IMR-90 (cell line): ENCODE measurements at regions not wholly inside any gene's neighbourhood (a gene's known extent, or its start where the extent isn't known, plus 50 kb on each side); places are given as distances from the start of the nearest gene placed in this dataset.

ENCODE experiments used
- ATAC-seq: fragments of 200-7000 bp; cut with Tn5 transposase; 2 replicates; pipeline ENCODE4 v1.9.1; 2020; ENCODE audit warnings: low read depth, mild to moderate bottlenecking, moderate library complexity
- BruUV-seq: library from RNA; stranded (reverse); fragments of 400-500 nt; replicated peaks from 2 replicates; lab custom pipeline; 2021; lab: Mats Ljungman, UMichigan
- CTCF ChIA-PET: fragments of 300-600 bp; formaldehyde crosslinking; extraction: SDS; loops from one replicate; lab custom pipeline; 2021; ENCODE audit warnings: antibody characterized with exemption; lab: Yijun Ruan, JAX
- POLR2A ChIA-PET: fragments of 300-600 bp; sonication (Branson Sonifier 250); formaldehyde crosslinking; loops from one replicate; lab custom pipeline; 2022; ENCODE audit warnings: antibody characterized with exemption; ENCODE audit not compliant: unreplicated experiment; lab: Charles Lee
- DNase-seq: peaks from one replicate; pipeline ENCODE4 v3.0.0; 2013
- H2AFZ ChIP-seq: replicated peaks from 2 replicates; pipeline ENCODE3; 2013; ENCODE audit warnings: low read length, mild to moderate bottlenecking; ENCODE audit not compliant: poor library complexity
- H2AK5ac ChIP-seq: 2 replicates; pipeline ENCODE4 v1.6.1; 2013; ENCODE audit warnings: low read depth, low read length, inconsistent platforms
- H2AK9ac ChIP-seq: replicated peaks from 2 replicates; pipeline ENCODE3; 2013; ENCODE audit warnings: mild to moderate bottlenecking, low read depth, low read length, moderate library complexity; ENCODE audit not compliant: poor library complexity
- H2BK120ac ChIP-seq: 2 replicates; pipeline ENCODE4 v1.6.1; 2013; ENCODE audit warnings: low read depth, low read length, inconsistent platforms
- H2BK15ac ChIP-seq: 3 replicates; pipeline ENCODE4 v1.6.1; 2013; ENCODE audit warnings: low read depth, low read length, inconsistent platforms
- H2BK20ac ChIP-seq: 2 replicates; pipeline ENCODE4 v1.6.1; 2013; ENCODE audit warnings: low read depth, mild to moderate bottlenecking, inconsistent platforms, low read length, moderate library complexity
- H2BK5ac ChIP-seq: 2 replicates; pipeline ENCODE4 v1.6.1; 2013; ENCODE audit warnings: mild to moderate bottlenecking, low read depth, low read length, inconsistent platforms; ENCODE audit not compliant: poor library complexity, severe bottlenecking
- H3K14ac ChIP-seq: replicated peaks from 2 replicates; pipeline ENCODE4 v1.6.1; 2013; ENCODE audit warnings: low read depth, low read length, inconsistent platforms
- H3K18ac ChIP-seq: 2 replicates; pipeline ENCODE4 v1.6.1; 2013; ENCODE audit warnings: low read depth, low read length, control low read depth
- H3K23ac ChIP-seq: 2 replicates; pipeline ENCODE4 v1.6.1; 2013; ENCODE audit warnings: low read depth, low read length, inconsistent platforms
- H3K27ac ChIP-seq: 2 replicates; pipeline ENCODE4 v1.5.1; 2013; ENCODE audit warnings: mild to moderate bottlenecking, control low read depth, low read length; ENCODE audit not compliant: insufficient read depth
- H3K27me3 ChIP-seq: 2 replicates; pipeline ENCODE4 v1.6.1; 2013; ENCODE audit warnings: low read length; ENCODE audit not compliant: control insufficient read depth, insufficient read depth
- H3K36me3 ChIP-seq: 2 replicates; pipeline ENCODE4 v1.6.1; 2013; ENCODE audit warnings: low read length, mixed read lengths; ENCODE audit not compliant: control insufficient read depth, insufficient read depth
- H3K4ac ChIP-seq: 2 replicates; pipeline ENCODE4 v1.6.1; 2013; ENCODE audit warnings: low read depth, low read length, inconsistent platforms
- H3K4me1 ChIP-seq: 2 replicates; pipeline ENCODE4 v1.6.1; 2013; ENCODE audit warnings: low read length, mixed read lengths; ENCODE audit not compliant: control insufficient read depth, insufficient read depth
- H3K4me2 ChIP-seq: 2 replicates; pipeline ENCODE4 v1.6.1; 2013; ENCODE audit warnings: low read depth, mild to moderate bottlenecking, control low read depth, low read length, moderate library complexity
- H3K4me3 ChIP-seq: 2 replicates; pipeline ENCODE4 v1.5.1; 2013; ENCODE audit warnings: low read depth, mild to moderate bottlenecking, control low read depth, low read length, moderate library complexity; ENCODE audit not compliant: insufficient read depth
- H3K56ac ChIP-seq: 2 replicates; pipeline ENCODE4 v1.6.1; 2013; ENCODE audit warnings: low read length, inconsistent platforms; ENCODE audit not compliant: insufficient read depth; ENCODE audit errors: extremely low read depth
- H3K79me1 ChIP-seq, 2 experiments: 2 replicates each; pipeline ENCODE4 v1.6.1; 2013; ENCODE audit warnings: low read length in 2 of 2, inconsistent platforms in 1 of 2, low read depth in 1 of 2
- H3K9ac ChIP-seq: 2 replicates; pipeline ENCODE4 v1.6.1; 2013; ENCODE audit warnings: low read depth, low read length, control low read depth
- H3K9me1 ChIP-seq: 2 replicates; pipeline ENCODE4 v1.6.1; 2013; ENCODE audit warnings: low read length, inconsistent platforms; ENCODE audit not compliant: insufficient read depth
- H3K9me3 ChIP-seq: 2 replicates; pipeline ENCODE4 v1.6.1; 2013; ENCODE audit warnings: low read length; ENCODE audit not compliant: control insufficient read depth, insufficient read depth
- H4K20me1 ChIP-seq: 2 replicates; pipeline ENCODE4 v1.6.1; 2013; ENCODE audit warnings: low read length, inconsistent platforms; ENCODE audit not compliant: insufficient read depth
- H4K5ac ChIP-seq: 2 replicates; pipeline ENCODE4 v1.6.1; 2013; ENCODE audit warnings: mild to moderate bottlenecking, low read depth, low read length, control low read depth
- H4K8ac ChIP-seq, 2 experiments: 2 replicates each; pipeline ENCODE4 v1.6.1; 2013; ENCODE audit warnings: low read depth in 2 of 2, low read length in 2 of 2, control low read depth in 1 of 2, inconsistent platforms in 1 of 2
- H4K91ac ChIP-seq: 2 replicates; pipeline ENCODE4 v1.6.1; 2013; ENCODE audit warnings: low read depth, low read length, inconsistent platforms; ENCODE audit not compliant: insufficient read depth
- BHLHE40 ChIP-seq: fragments of 150-350 bp; IDR thresholded peaks from 2 replicates; pipeline ENCODE4 v1.6.1; 2016; ENCODE audit warnings: mild to moderate bottlenecking, low read depth, low read length
- CEBPB ChIP-seq: IDR thresholded peaks from 2 replicates; pipeline ENCODE4 v1.6.1; 2012; ENCODE audit warnings: low read depth, low read length, improper control_type of control experiment
- CHD1 ChIP-seq: IDR thresholded peaks from 2 replicates; pipeline ENCODE4 v1.6.1; 2012; ENCODE audit warnings: low read depth, low read length, improper control_type of control experiment
- CTCF ChIP-seq: conservative IDR thresholded peaks from 2 replicates; pipeline ENCODE4 v1.5.1; 2012; ENCODE audit warnings: mild to moderate bottlenecking, low read depth, low read length, improper control_type of control experiment
- ELK1 ChIP-seq: fragments of 150-350 bp; IDR thresholded peaks from 2 replicates; pipeline ENCODE4 v1.6.1; 2016; ENCODE audit warnings: low read depth, mild to moderate bottlenecking, low read length, moderate library complexity, borderline replicate concordance
- FOS ChIP-seq: fragments of 150-350 bp; IDR thresholded peaks from 2 replicates; pipeline ENCODE4 v1.6.1; 2016; ENCODE audit warnings: low read depth, low read length
- MAFK ChIP-seq: IDR thresholded peaks from 2 replicates; pipeline ENCODE4 v1.6.1; 2012; ENCODE audit warnings: low read depth, low read length, improper control_type of control experiment
- MAZ ChIP-seq: IDR thresholded peaks from 2 replicates; pipeline ENCODE4 v1.6.1; 2012; ENCODE audit warnings: low read depth, mild to moderate bottlenecking, low read length, improper control_type of control experiment, moderate library complexity, borderline replicate concordance
- MXI1 ChIP-seq: IDR thresholded peaks from 2 replicates; pipeline ENCODE4 v1.6.1; 2012; ENCODE audit warnings: low read depth, mild to moderate bottlenecking, low read length, moderate library complexity, borderline replicate concordance
- NFE2L2 ChIP-seq: fragments of 150-350 bp; IDR thresholded peaks from 2 replicates; pipeline ENCODE4 v1.6.1; 2016; ENCODE audit warnings: low read depth, mild to moderate bottlenecking, low read length
- POLR2A ChIP-seq: IDR thresholded peaks from 2 replicates; pipeline ENCODE4 v1.6.1; 2012; ENCODE audit warnings: mild to moderate bottlenecking, low read depth, low read length
- RAD21 ChIP-seq: IDR thresholded peaks from 2 replicates; pipeline ENCODE4 v1.6.1; 2012; ENCODE audit warnings: low read length, improper control_type of control experiment
- RCOR1 ChIP-seq: IDR thresholded peaks from 2 replicates; pipeline ENCODE4 v1.6.1; 2012; ENCODE audit warnings: mild to moderate bottlenecking, low read length, improper control_type of control experiment; ENCODE audit not compliant: insufficient replicate concordance
- RFX5 ChIP-seq: IDR thresholded peaks from 2 replicates; pipeline ENCODE4 v1.8.0; 2012; ENCODE audit warnings: low read depth, mild to moderate bottlenecking, low read length, moderate library complexity
- SMC3 ChIP-seq: fragments of 150-350 bp; IDR thresholded peaks from 2 replicates; pipeline ENCODE4 v1.6.1; 2016; ENCODE audit warnings: low read depth, mild to moderate bottlenecking, antibody characterized with exemption, low read length, moderate library complexity
- USF2 ChIP-seq: fragments of 150-350 bp; IDR thresholded peaks from 2 replicates; pipeline ENCODE4 v1.6.1; 2017; ENCODE audit warnings: mild to moderate bottlenecking, antibody characterized with exemption, low read length, low read depth
- WGBS, 2 experiments: methylation state at CpG; one replicate each; pipeline versions ENCODE4 v1.1.5 to v1.1.7; 2013; ENCODE audit warnings: missing lambda C conversion rate in 2 of 2; ENCODE audit not compliant: insufficient read length in 1 of 2; ENCODE audit errors: extremely low coverage in 2 of 2; 5-methylcytosine and 5-hydroxymethylcytosine counted together
- dilution Hi-C: fragments of 300-500 bp; cut with HindIII; formaldehyde crosslinking; loops from one replicate; pipeline ENCODE4 v1.14.3; 2018; ENCODE audit warnings: low sequenced_read_pairs; ENCODE audit not compliant: unreplicated experiment
- in situ Hi-C: fragments of 300-500 bp; cut with MboI; formaldehyde crosslinking; loops from 3 replicates; pipeline ENCODE4 v1.14.3; 2019; ENCODE audit warnings: low sequenced_read_pairs, inconsistent platforms, mixed read lengths
- intact Hi-C: fragments of 100-400 bp; cut with micrococcal nuclease; formaldehyde crosslinking; loops from 2 replicates; pipeline ENCODE4 v1.10.0; 2022

- WGBS, 2 experiments = no CpG with 5 or more reads among the region's 1 CpG
- Histone ChIP-seq H3K4me3 (no peak overlapping the region), H2BK15ac (no peak overlapping the region), H3K4me1 (no peaks in the 10 kb centered on the region), H3K56ac (no peak overlapping the region), H3K27me3 (peaks cover 10% of the 10 kb centered on the region), H2BK120ac (no peak overlapping the region), H4K8ac (no peak overlapping the region), H2AFZ (no peak overlapping the region), H3K14ac (no peak overlapping the region), H4K5ac (no peak overlapping the region), H2BK20ac (no peak overlapping the region), H3K79me1 (no peaks in the 10 kb centered on the region), H3K9ac (no peak overlapping the region), H3K36me3 (no peaks in the 10 kb centered on the region), H4K91ac (no peak overlapping the region), H2AK5ac (no peak overlapping the region), H3K27ac (no peak overlapping the region), H3K9me1 (0 out of 2 replicates have a peak, but pooled peaks cover 4% of the 10 kb centered on the region), H3K4me2 (no peak overlapping the region), H2BK5ac (no peak overlapping the region), H3K4ac (no peak overlapping the region), H3K18ac (no peak overlapping the region), H3K23ac (no peak overlapping the region), H2AK9ac (no peak overlapping the region), H4K20me1 (no peaks in the 10 kb centered on the region), H3K9me3 (no peaks in the 10 kb centered on the region)
- POLR2A ChIA-PET = no interaction called here
- CTCF ChIA-PET = no interaction called here
- TF ChIP-seq RFX5 (no peak), CTCF (no peak), CEBPB (no peak), CHD1 (no peak), MXI1 (no peak), NFE2L2 (no peak), USF2 (no peak), RAD21 (no peak), ELK1 (no peak), RCOR1 (no peak), BHLHE40 (no peak), MAFK (no peak), MAZ (no peak), FOS (no peak), POLR2A (no peak), SMC3 (no peak)
- ATAC-seq (no peak), DNase-seq (no peak)
- dilution Hi-C loops (no loop called here), intact Hi-C loops (no loop called here), in situ Hi-C loops (no loop called here)
- no TSS peak for BruUV-seq
Observed at GRCh38 chr1:30054126-30054525, 669.3 kb downstream of the MATN1 start.
